CD4-positive, alpha-beta T cell treated with Interferon alpha-2 for 1 hour (primary cell): ENCODE measurements at regions not wholly inside any gene's neighbourhood (a gene's known extent, or its start where the extent isn't known, plus 50 kb on each side); places are given as distances from the start of the nearest gene placed in this dataset.
"Not testable (repeated sequence)": the region's sequence is repeated elsewhere in the genome, so short reads cannot be mapped to it uniquely, and the experiment has no call there.

Source experiments
- DNase-seq, 2 donors: peaks; one replicate each; pipeline ENCODE4 v3.0.0-alpha.2; 2020 to 2022

GRCh38 chr20:12130781-12131180 is 213.1 kb downstream of the BTBD3 start:
- no peak for DNase-seq

- DNase-seq: no peak
Observed at GRCh38 chr20:12133553-12133952, 215.9 kb downstream of the BTBD3 start.

GRCh38 chr20:12145951-12146350 is 228.3 kb downstream of the BTBD3 start:
- DNase-seq: not testable (repeated sequence)

GRCh38 chr20:12152996-12153395 is 235.3 kb downstream of the BTBD3 start:
- DNase-seq: no peak

GRCh38 chr20:12153628-12154027 is 235.9 kb downstream of the BTBD3 start:
- no peak for DNase-seq

- DNase-seq: no peak
Observed at GRCh38 chr20:12156252-12156651, 238.6 kb downstream of the BTBD3 start.

GRCh38 chr20:12159261-12159660 is 241.6 kb downstream of the BTBD3 start:
- DNase-seq: no peak

- no peak for DNase-seq
Observed at GRCh38 chr20:12161734-12162133, 244.0 kb downstream of the BTBD3 start.

GRCh38 chr20:12166053-12166717 is 248.5 kb downstream of the BTBD3 start:
- DNase-seq: no peak

GRCh38 chr20:12170406-12170805 is 252.7 kb downstream of the BTBD3 start:
- DNase-seq: no peak

GRCh38 chr20:12171923-12172524 is 254.3 kb downstream of the BTBD3 start:
- DNase-seq: no peak

- DNase-seq: no peak
Observed at GRCh38 chr20:12173347-12174012, 255.8 kb downstream of the BTBD3 start.

- no peak for DNase-seq
Observed at GRCh38 chr20:12175538-12175937, 257.8 kb downstream of the BTBD3 start.

- DNase-seq: no peak
Observed at GRCh38 chr20:12177657-12178293, 260.1 kb downstream of the BTBD3 start.

GRCh38 chr20:12179692-12180091 is 262.0 kb downstream of the BTBD3 start:
- DNase-seq: no peak

- no peak for DNase-seq
Observed at GRCh38 chr20:12180107-12180661, 262.5 kb downstream of the BTBD3 start.

GRCh38 chr20:12198281-12198680 is 280.6 kb downstream of the BTBD3 start:
- no peak for DNase-seq

- DNase-seq: no peak
Observed at GRCh38 chr20:12199703-12200102, 282.0 kb downstream of the BTBD3 start.

- DNase-seq: no peak
Observed at GRCh38 chr20:12201289-12201991, 283.7 kb downstream of the BTBD3 start.

GRCh38 chr20:12203399-12203798 is 285.7 kb downstream of the BTBD3 start:
- no peak for DNase-seq

GRCh38 chr20:12203981-12204380 is 286.3 kb downstream of the BTBD3 start:
- DNase-seq: no peak

- no peak for DNase-seq
Observed at GRCh38 chr20:12207875-12208274, 290.2 kb downstream of the BTBD3 start.

GRCh38 chr20:12210591-12210990 is 292.9 kb downstream of the BTBD3 start:
- DNase-seq: no peak
